HL-60 (cell line): ENCODE measurements at regions not wholly inside any gene's neighbourhood (a gene's known extent, or its start where the extent isn't known, plus 50 kb on each side); places are given as distances from the start of the nearest gene placed in this dataset.

Source experiments
- CTCF ChIP-seq: IDR thresholded peaks from one replicate; pipeline ENCODE4 v1.5.1; 2011; ENCODE audit warnings: low read length, control low read depth, inconsistent platforms; ENCODE audit not compliant: insufficient read depth
- TF ChIP-seq, protein P1 (sequence below): IDR thresholded peaks from 2 replicates; pipeline ENCODE4 v1.6.1; 2012; ENCODE audit warnings: low read depth; ENCODE audit not compliant: insufficient replicate concordance

GRCh38 chr4:98747393-98748091 lies 89.1 kb upstream of the TSPAN5 start:
- no peak for TF ChIP-seq CTCF
- TF ChIP-seq, protein P1, sequence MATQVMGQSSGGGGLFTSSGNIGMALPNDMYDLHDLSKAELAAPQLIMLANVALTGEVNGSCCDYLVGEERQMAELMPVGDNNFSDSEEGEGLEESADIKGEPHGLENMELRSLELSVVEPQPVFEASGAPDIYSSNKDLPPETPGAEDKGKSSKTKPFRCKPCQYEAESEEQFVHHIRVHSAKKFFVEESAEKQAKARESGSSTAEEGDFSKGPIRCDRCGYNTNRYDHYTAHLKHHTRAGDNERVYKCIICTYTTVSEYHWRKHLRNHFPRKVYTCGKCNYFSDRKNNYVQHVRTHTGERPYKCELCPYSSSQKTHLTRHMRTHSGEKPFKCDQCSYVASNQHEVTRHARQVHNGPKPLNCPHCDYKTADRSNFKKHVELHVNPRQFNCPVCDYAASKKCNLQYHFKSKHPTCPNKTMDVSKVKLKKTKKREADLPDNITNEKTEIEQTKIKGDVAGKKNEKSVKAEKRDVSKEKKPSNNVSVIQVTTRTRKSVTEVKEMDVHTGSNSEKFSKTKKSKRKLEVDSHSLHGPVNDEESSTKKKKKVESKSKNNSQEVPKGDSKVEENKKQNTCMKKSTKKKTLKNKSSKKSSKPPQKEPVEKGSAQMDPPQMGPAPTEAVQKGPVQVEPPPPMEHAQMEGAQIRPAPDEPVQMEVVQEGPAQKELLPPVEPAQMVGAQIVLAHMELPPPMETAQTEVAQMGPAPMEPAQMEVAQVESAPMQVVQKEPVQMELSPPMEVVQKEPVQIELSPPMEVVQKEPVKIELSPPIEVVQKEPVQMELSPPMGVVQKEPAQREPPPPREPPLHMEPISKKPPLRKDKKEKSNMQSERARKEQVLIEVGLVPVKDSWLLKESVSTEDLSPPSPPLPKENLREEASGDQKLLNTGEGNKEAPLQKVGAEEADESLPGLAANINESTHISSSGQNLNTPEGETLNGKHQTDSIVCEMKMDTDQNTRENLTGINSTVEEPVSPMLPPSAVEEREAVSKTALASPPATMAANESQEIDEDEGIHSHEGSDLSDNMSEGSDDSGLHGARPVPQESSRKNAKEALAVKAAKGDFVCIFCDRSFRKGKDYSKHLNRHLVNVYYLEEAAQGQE, result no peak
